Testis (tissue), 2 donors: ENCODE measurements at regions not wholly inside any gene's neighbourhood (a gene's known extent, or its start where the extent isn't known, plus 50 kb on each side); places are given as distances from the start of the nearest gene placed in this dataset.
"Not testable (repeated sequence)": the region's sequence is repeated elsewhere in the genome, so short reads cannot be mapped to it uniquely, and the experiment has no call there.

Experiments used
- POLR2A ChIP-seq: fragments of 450-650 bp; IDR thresholded peaks from one replicate; pipeline ENCODE4 v1.6.1; 2017; ENCODE audit warnings: antibody characterized with exemption, mild to moderate bottlenecking, moderate library complexity
- TF ChIP-seq, protein P1 (sequence below), 3 experiments: fragments of 450-650 bp in 2 of 3; fragments of 200-600 bp in 1 of 3; sonication (generic) in 1 of 3; IDR thresholded peaks; one replicate each; pipeline ENCODE4 v1.5.1; 2016 to 2019; ENCODE audit warnings: antibody characterized with exemption in 3 of 3, mild to moderate bottlenecking in 2 of 3, moderate library complexity in 1 of 3

DNA sequence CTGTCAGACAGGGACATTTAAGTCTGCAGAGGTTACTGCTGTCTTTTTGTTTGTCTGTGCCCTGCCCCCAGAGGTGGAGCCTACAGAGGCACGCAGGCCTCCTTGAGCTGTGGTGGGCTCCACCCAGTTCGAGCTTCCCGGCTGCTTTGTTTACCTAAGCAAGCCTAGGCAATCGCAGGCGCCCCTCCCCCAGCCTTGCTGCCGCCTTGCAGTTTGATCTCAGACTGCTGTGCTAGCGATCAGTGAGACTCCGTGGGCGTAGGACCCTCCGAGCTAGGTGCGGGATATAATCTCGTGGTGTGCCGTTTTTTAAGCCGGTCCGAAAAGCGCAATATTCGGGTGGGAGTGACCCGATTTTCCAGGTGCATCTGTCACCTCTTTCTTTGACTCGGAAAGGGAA, 193.9 kb downstream of the RMST start:
- TF ChIP-seq POLR2A, result not testable (repeated sequence)
- TF ChIP-seq, protein P1, sequence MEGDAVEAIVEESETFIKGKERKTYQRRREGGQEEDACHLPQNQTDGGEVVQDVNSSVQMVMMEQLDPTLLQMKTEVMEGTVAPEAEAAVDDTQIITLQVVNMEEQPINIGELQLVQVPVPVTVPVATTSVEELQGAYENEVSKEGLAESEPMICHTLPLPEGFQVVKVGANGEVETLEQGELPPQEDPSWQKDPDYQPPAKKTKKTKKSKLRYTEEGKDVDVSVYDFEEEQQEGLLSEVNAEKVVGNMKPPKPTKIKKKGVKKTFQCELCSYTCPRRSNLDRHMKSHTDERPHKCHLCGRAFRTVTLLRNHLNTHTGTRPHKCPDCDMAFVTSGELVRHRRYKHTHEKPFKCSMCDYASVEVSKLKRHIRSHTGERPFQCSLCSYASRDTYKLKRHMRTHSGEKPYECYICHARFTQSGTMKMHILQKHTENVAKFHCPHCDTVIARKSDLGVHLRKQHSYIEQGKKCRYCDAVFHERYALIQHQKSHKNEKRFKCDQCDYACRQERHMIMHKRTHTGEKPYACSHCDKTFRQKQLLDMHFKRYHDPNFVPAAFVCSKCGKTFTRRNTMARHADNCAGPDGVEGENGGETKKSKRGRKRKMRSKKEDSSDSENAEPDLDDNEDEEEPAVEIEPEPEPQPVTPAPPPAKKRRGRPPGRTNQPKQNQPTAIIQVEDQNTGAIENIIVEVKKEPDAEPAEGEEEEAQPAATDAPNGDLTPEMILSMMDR (IDR thresholded peaks at IDR 0.05), result not testable (repeated sequence)
